Activated T-helper 1 cell treated with anti-CD3 and anti-CD28 coated beads, Interleukin-12 subunit alpha, Interleukin-12 subunit beta, Interleukin-2, Interleukin-4 antibody, amounts not matched to agents 30 ng/mL and 10 ng/mL and 1 ng/mL, durations not matched to agents 14 hours and 24 hours and 36 hours (primary cell): ENCODE measurements at regions not wholly inside any gene's neighbourhood (a gene's known extent, or its start where the extent isn't known, plus 50 kb on each side); places are given as distances from the start of the nearest gene placed in this dataset.
A peak's percentile ranks its signal among the peaks of the same experiment; 100 is the strongest.

Source experiments
- DNase-seq: peaks from one replicate; pipeline ENCODE4 v3.0.0; 2021; ENCODE audit warnings: low spot score
- H3K27ac Mint-ChIP-seq: one replicate; pipeline ENCODE4 v1.8.0; 2021; ENCODE audit warnings: mild to moderate bottlenecking, mixed read lengths
- H3K27me3 Mint-ChIP-seq: one replicate; pipeline ENCODE4 v1.8.0; 2022; ENCODE audit warnings: mild to moderate bottlenecking, moderate library complexity, mixed read lengths; ENCODE audit not compliant: insufficient read depth
- H3K36me3 Mint-ChIP-seq: one replicate; pipeline ENCODE4 v1.8.0; 2021; ENCODE audit warnings: low read depth, mixed read lengths
- H3K4me1 Mint-ChIP-seq: one replicate; pipeline ENCODE4 v1.8.0; 2021; ENCODE audit warnings: low read depth, mixed read lengths
- H3K4me3 Mint-ChIP-seq: one replicate; pipeline ENCODE4 v1.8.0; 2021; ENCODE audit warnings: mild to moderate bottlenecking, moderate library complexity, mixed read lengths
- H3K9me3 Mint-ChIP-seq: one replicate; pipeline ENCODE4 v1.8.0; 2021; ENCODE audit warnings: mixed read lengths
- intact Hi-C: fragments of 100-400 bp; cut with micrococcal nuclease; formaldehyde crosslinking; loops from one replicate; pipeline ENCODE4 v1.15.1; 2024

DNA sequence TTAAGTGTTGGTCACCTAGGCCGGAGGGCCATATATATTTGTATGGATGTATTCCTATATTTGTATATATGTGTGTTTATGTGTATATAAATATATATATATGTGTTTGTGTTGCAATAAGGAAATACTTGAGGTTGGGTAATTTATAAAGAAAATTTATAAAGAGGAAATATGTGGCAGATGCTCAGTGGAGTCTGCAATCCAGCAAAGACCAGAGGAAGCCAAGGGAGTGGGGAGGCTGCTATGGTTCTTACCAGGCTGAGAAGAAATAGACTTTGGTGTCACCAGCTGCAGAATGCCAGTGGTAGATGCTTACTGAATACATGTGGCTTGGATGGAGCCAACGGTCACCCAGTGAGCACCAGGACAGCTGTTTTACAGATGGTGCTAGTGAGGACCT is 97.4 kb upstream of the ELOVL5 start:
- H3K27me3 Mint-ChIP-seq, result peaks cover 11% of the 10 kb centered on the region
- H3K27ac Mint-ChIP-seq, result no peak overlapping the region
- peaks cover 1% of the 10 kb centered on the region for H3K4me1 Mint-ChIP-seq
- H3K9me3 Mint-ChIP-seq, result no peaks in the 10 kb centered on the region
- no peak overlapping the region for H3K4me3 Mint-ChIP-seq
- intact Hi-C loops, result no loop called here
- H3K36me3 Mint-ChIP-seq, result no peaks in the 10 kb centered on the region
- no peak for DNase-seq

- no peak for DNase-seq
- H3K36me3 Mint-ChIP-seq, result no peaks in the 10 kb centered on the region
- H3K4me3 Mint-ChIP-seq, result no peak overlapping the region
- H3K27me3 Mint-ChIP-seq, result peaks cover 9% of the 10 kb centered on the region
- peaks cover 22% of the 10 kb centered on the region for H3K4me1 Mint-ChIP-seq
- H3K27ac Mint-ChIP-seq, result no peak overlapping the region
- intact Hi-C loops, result loop anchor here (1.0 kb wide), 1 partner anchor 14 kb away; no protein-coding TSS in a partner anchor
- H3K9me3 Mint-ChIP-seq, result no peaks in the 10 kb centered on the region
These were observed 93.0 kb upstream of the ELOVL5 start for GRCh38 chr6:53441761-53442160.

DNA sequence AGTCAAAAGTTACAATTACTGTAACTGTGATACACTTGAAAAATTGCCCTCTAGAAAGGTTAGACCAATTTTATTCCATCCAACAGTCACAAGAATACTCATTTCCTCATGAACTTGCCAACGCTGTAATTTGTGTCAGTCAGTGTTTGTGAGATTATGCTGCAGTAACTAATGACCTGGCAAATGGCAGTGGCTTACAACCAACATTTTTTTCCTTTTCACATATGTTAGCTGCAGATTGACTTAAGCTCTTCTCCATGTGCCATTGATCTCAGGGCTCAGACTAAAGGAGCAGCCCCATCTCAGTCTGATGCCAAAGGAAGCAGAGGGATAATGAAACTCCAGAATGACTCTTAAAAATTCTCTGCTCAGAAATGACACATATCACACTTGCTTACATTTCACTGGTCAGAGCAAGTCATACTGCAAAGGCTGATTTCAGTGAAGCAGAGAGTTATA is 92.3 kb upstream of the ELOVL5 start:
- H3K27me3 Mint-ChIP-seq, result peaks cover 9% of the 10 kb centered on the region
- H3K4me3 Mint-ChIP-seq, result no peak overlapping the region
- DNase-seq, result no peak
- H3K9me3 Mint-ChIP-seq, result no peaks in the 10 kb centered on the region
- intact Hi-C loops, result loop anchor here (1.0 kb wide), 1 partner anchor 14 kb away; no protein-coding TSS in a partner anchor
- peaks cover 25% of the 10 kb centered on the region for H3K4me1 Mint-ChIP-seq
- no peak overlapping the region for H3K27ac Mint-ChIP-seq
- no peaks in the 10 kb centered on the region for H3K36me3 Mint-ChIP-seq

- intact Hi-C loops, result no loop called here
- no peaks in the 10 kb centered on the region for H3K36me3 Mint-ChIP-seq
- peaks cover 25% of the 10 kb centered on the region for H3K4me1 Mint-ChIP-seq
- H3K27me3 Mint-ChIP-seq, result peaks cover 9% of the 10 kb centered on the region
- DNase-seq, result no peak
- no peak overlapping the region for H3K4me3 Mint-ChIP-seq
- H3K9me3 Mint-ChIP-seq, result no peaks in the 10 kb centered on the region
- no peak overlapping the region for H3K27ac Mint-ChIP-seq
These were observed 91.7 kb upstream of the ELOVL5 start for GRCh38 chr6:53440336-53440945.

GRCh38 chr6:53439556-53439955 is 90.8 kb upstream of the ELOVL5 start:
- intact Hi-C loops, result no loop called here

DNA sequence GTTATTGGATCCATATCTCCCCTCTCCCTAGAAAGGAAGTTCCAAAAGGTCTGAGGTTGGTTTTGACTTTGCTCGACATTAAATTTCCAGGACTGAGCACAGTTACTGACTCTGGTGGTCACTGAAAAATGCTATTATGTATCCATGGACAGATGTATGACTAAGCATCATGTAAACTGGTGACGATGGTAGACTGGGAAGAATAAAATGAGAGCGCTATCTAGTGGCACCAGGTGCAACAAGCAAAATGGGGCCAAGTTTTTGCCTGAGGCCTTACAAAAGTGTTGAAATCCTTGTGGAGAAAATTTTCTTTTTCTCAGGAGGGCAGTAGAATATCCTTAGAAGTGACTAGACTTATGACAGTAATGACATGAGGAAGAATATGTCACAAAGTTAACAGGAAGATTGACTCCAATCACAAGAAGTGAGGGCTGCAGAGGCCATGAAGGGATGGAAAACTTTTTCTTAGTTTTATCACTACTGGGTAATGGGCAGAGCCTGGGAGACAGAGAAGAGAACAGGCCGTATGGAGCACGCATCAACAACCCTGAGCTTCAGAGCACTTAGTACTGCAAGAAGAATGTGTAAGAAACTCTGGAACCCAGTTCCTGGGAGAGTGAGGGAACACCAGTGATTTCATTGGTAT is 88.9 kb upstream of the ELOVL5 start:
- no peaks in the 10 kb centered on the region for H3K36me3 Mint-ChIP-seq
- H3K4me3 Mint-ChIP-seq, result no peak overlapping the region
- H3K27ac Mint-ChIP-seq, result peak overlapping the region; percentile 24
- no peak for DNase-seq
- no peaks in the 10 kb centered on the region for H3K9me3 Mint-ChIP-seq
- peaks cover 25% of the 10 kb centered on the region for H3K4me1 Mint-ChIP-seq
- intact Hi-C loops, result loop anchor here (1.0 kb wide), 3 partner anchors 8 to 265 kb away; no protein-coding TSS in a partner anchor
- H3K27me3 Mint-ChIP-seq, result peaks cover 4% of the 10 kb centered on the region

More at GRCh38 chr6:53439556-53439955, 90.8 kb upstream of the ELOVL5 start:
- Mint-ChIP-seq H3K27me3 (peaks cover 4% of the 10 kb centered on the region), H3K27ac (no peak overlapping the region), H3K4me1 (peaks cover 25% of the 10 kb centered on the region), H3K4me3 (no peak overlapping the region), H3K9me3 (no peaks in the 10 kb centered on the region), H3K36me3 (no peaks in the 10 kb centered on the region)
- no peak for DNase-seq

GRCh38 chr6:53436526-53437303 is 88.0 kb upstream of the ELOVL5 start:
- peaks cover 4% of the 10 kb centered on the region for H3K27me3 Mint-ChIP-seq
- no peak overlapping the region for H3K27ac Mint-ChIP-seq
- H3K36me3 Mint-ChIP-seq, result no peaks in the 10 kb centered on the region
- DNase-seq, result no peak
- H3K4me3 Mint-ChIP-seq, result no peak overlapping the region
- intact Hi-C loops, result loop anchor here (1.0 kb wide), 3 partner anchors 7 to 264 kb away; no protein-coding TSS in a partner anchor
- H3K9me3 Mint-ChIP-seq, result no peaks in the 10 kb centered on the region
- H3K4me1 Mint-ChIP-seq, result peaks cover 28% of the 10 kb centered on the region

- peaks cover 27% of the 10 kb centered on the region for H3K4me1 Mint-ChIP-seq
- H3K27ac Mint-ChIP-seq, result no peak overlapping the region
- no peaks in the 10 kb centered on the region for H3K9me3 Mint-ChIP-seq
- H3K4me3 Mint-ChIP-seq, result no peak overlapping the region
- intact Hi-C loops, result no loop called here
- peaks cover 4% of the 10 kb centered on the region for H3K27me3 Mint-ChIP-seq
- no peaks in the 10 kb centered on the region for H3K36me3 Mint-ChIP-seq
- no peak for DNase-seq
These were observed 85.2 kb upstream of the ELOVL5 start for GRCh38 chr6:53433951-53434285.

GRCh38 chr6:53433261-53433950 is 84.7 kb upstream of the ELOVL5 start:
- H3K9me3 Mint-ChIP-seq, result no peaks in the 10 kb centered on the region
- peaks cover 4% of the 10 kb centered on the region for H3K27me3 Mint-ChIP-seq
- H3K36me3 Mint-ChIP-seq, result no peaks in the 10 kb centered on the region
- no peak for DNase-seq
- intact Hi-C loops, result no loop called here
- no peak overlapping the region for H3K4me3 Mint-ChIP-seq
- no peak overlapping the region for H3K27ac Mint-ChIP-seq
- H3K4me1 Mint-ChIP-seq, result peaks cover 28% of the 10 kb centered on the region

GRCh38 chr6:53432318-53433161 is 83.8 kb upstream of the ELOVL5 start:
- no peak for DNase-seq
- Mint-ChIP-seq H3K4me3 (no peak overlapping the region), H3K27me3 (peaks cover 4% of the 10 kb centered on the region), H3K36me3 (no peaks in the 10 kb centered on the region), H3K9me3 (no peaks in the 10 kb centered on the region), H3K4me1 (peaks cover 28% of the 10 kb centered on the region), H3K27ac (no peak overlapping the region)
- intact Hi-C loops, result no loop called here

GRCh38 chr6:53431704-53432103 is 83.0 kb upstream of the ELOVL5 start:
- no peaks in the 10 kb centered on the region for H3K36me3 Mint-ChIP-seq
- H3K27me3 Mint-ChIP-seq, result peaks cover 4% of the 10 kb centered on the region
- no peak for DNase-seq
- H3K4me3 Mint-ChIP-seq, result no peak overlapping the region
- H3K9me3 Mint-ChIP-seq, result no peaks in the 10 kb centered on the region
- intact Hi-C loops, result no loop called here
- no peak overlapping the region for H3K27ac Mint-ChIP-seq
- peaks cover 28% of the 10 kb centered on the region for H3K4me1 Mint-ChIP-seq

- H3K36me3 Mint-ChIP-seq, result no peaks in the 10 kb centered on the region
- DNase-seq, result no peak
- intact Hi-C loops, result loop anchor here (1.0 to 5.0 kb wide), 3 partner anchors 8 to 122 kb away; partner anchors contain the start of gene ELOVL5
- peaks cover 31% of the 10 kb centered on the region for H3K4me1 Mint-ChIP-seq
- no peaks in the 10 kb centered on the region for H3K9me3 Mint-ChIP-seq
- no peak overlapping the region for H3K4me3 Mint-ChIP-seq
- H3K27ac Mint-ChIP-seq, result no peak overlapping the region
- peaks cover 2% of the 10 kb centered on the region for H3K27me3 Mint-ChIP-seq
These were observed 80.7 kb upstream of the ELOVL5 start for GRCh38 chr6:53429401-53429800.
